PFSK-1 (cell line): ENCODE measurements at regions not wholly inside any gene's neighbourhood (a gene's known extent, or its start where the extent isn't known, plus 50 kb on each side); places are given as distances from the start of the nearest gene placed in this dataset.

Experiments used
- FOXP2 ChIP-seq: optimal IDR thresholded peaks from 2 replicates; pipeline ENCODE3; 2011; ENCODE audit warnings: borderline replicate concordance, control low read depth, inconsistent platforms; ENCODE audit not compliant: insufficient read depth; ENCODE audit errors: extremely low read length, extremely low read depth
- POLR2AphosphoS5 ChIP-seq: IDR thresholded peaks from 2 replicates; pipeline ENCODE4 v1.6.1; 2012; ENCODE audit warnings: low read depth, mild to moderate bottlenecking, control low read depth, low read length, moderate library complexity
- REST ChIP-seq, 2 experiments: IDR thresholded peaks; 2 replicates each; pipeline versions ENCODE4 v1.6.1 to v1.8.0; 2011 to 2012; ENCODE audit warnings: low read depth in 2 of 2, low read length in 2 of 2, control low read depth in 1 of 2, inconsistent platforms in 1 of 2, mild to moderate bottlenecking in 1 of 2, moderate library complexity in 1 of 2; ENCODE audit not compliant: insufficient read depth in 1 of 2
- SIN3A ChIP-seq: IDR thresholded peaks from 2 replicates; pipeline ENCODE4 v1.6.1; 2012; ENCODE audit warnings: mild to moderate bottlenecking, low read length, moderate library complexity, borderline replicate concordance; ENCODE audit not compliant: insufficient read depth
- TAF1 ChIP-seq: IDR thresholded peaks from 2 replicates; pipeline ENCODE4 v1.6.1; 2012; ENCODE audit warnings: low read length, control low read depth, borderline replicate concordance; ENCODE audit not compliant: insufficient read depth

GRCh38 chr6:147949981-147950622 lies 392.5 kb upstream of the SASH1 start:
- TF ChIP-seq REST (IDR thresholded peaks at IDR 0.05; ENCODE audit: insufficient read depth in 1 of 2, low read depth in 2 of 2, low read length in 2 of 2) (no peak), POLR2AphosphoS5 (no peak), SIN3A (no peak), TAF1 (no peak), FOXP2 (no peak)

GRCh38 chr6:147950623-147950987 lies 392.0 kb upstream of the SASH1 start:
- TF ChIP-seq FOXP2 (no peak), REST (IDR thresholded peaks at IDR 0.05; ENCODE audit: insufficient read depth in 1 of 2, low read depth in 2 of 2, low read length in 2 of 2) (no peak)

GRCh38 chr6:147951726-147952125 lies 390.9 kb upstream of the SASH1 start:
- TF ChIP-seq POLR2AphosphoS5 (no peak), FOXP2 (no peak), TAF1 (no peak), REST (IDR thresholded peaks at IDR 0.05; ENCODE audit: insufficient read depth in 1 of 2, low read depth in 2 of 2, low read length in 2 of 2) (no peak), SIN3A (no peak)

GRCh38 chr6:147954938-147955337 lies 387.7 kb upstream of the SASH1 start:
- no peak for TF ChIP-seq FOXP2
- no peak for TF ChIP-seq SIN3A
- no peak for TF ChIP-seq POLR2AphosphoS5
- TF ChIP-seq REST (IDR thresholded peaks at IDR 0.05; ENCODE audit: insufficient read depth in 1 of 2, low read depth in 2 of 2, low read length in 2 of 2), result no peak
- TF ChIP-seq TAF1, result no peak

GRCh38 chr6:147958683-147959082 lies 384.0 kb upstream of the SASH1 start:
- no peak for TF ChIP-seq TAF1
- TF ChIP-seq FOXP2, result no peak
- no peak for TF ChIP-seq POLR2AphosphoS5
- no peak for TF ChIP-seq REST (IDR thresholded peaks at IDR 0.05; ENCODE audit: insufficient read depth in 1 of 2, low read depth in 2 of 2, low read length in 2 of 2)
- TF ChIP-seq SIN3A, result no peak
